ENCODE measurements at regions not wholly inside any gene's neighbourhood (a gene's known extent, or its start where the extent isn't known, plus 50 kb on each side); places are given as distances from the start of the nearest gene placed in this dataset.
A peak's percentile ranks its signal among the peaks of the same experiment; 100 is the strongest.

- TF ChIP-seq TRIM25 (IDR thresholded peaks at IDR 0.05; ENCODE audit: borderline replicate concordance), result no peak
- TF ChIP-seq FOXA3 (CRISPR knock-in tag; conservative IDR thresholded peaks at IDR 0.05 in 1 of 2, IDR thresholded peaks at IDR 0.05 in 1 of 2), result no peak
- no peak for TF ChIP-seq SMC3 (conservative IDR thresholded peaks at IDR 0.05; ENCODE audit: insufficient read depth, low read depth, low read length)
- no peak for TF ChIP-seq PHB (CRISPR knock-in tag; IDR thresholded peaks at IDR 0.05)
- TF ChIP-seq TSHZ1 (CRISPR knock-in tag; IDR thresholded peaks at IDR 0.05), result no peak
- no peak for TF ChIP-seq ZBTB33 (CRISPR knock-in tag; IDR thresholded peaks at IDR 0.05)
- TF ChIP-seq ZNF695 (CRISPR knock-in tag; IDR thresholded peaks at IDR 0.05), result no peak
- TF ChIP-seq KLF1 (tag; IDR thresholded peaks at IDR 0.05), result no peak
- TF ChIP-seq RBM39 (optimal IDR thresholded peaks at IDR 0.05; ENCODE audit: low read depth, low read length), result no peak
- TF ChIP-seq SRSF3 (IDR thresholded peaks at IDR 0.05; ENCODE audit: insufficient read depth, low read length), result no peak
- TF ChIP-seq HOXB6 (CRISPR knock-in tag; IDR thresholded peaks at IDR 0.05; ENCODE audit: borderline replicate concordance), result no peak
- no peak for TF ChIP-seq ZNF740 (CRISPR knock-in tag; IDR thresholded peaks at IDR 0.05)
- TF ChIP-seq ZNF740 (tag; IDR thresholded peaks at IDR 0.05), result no peak
- peak; percentile 86 for TF ChIP-seq MAFK (IDR thresholded peaks at IDR 0.05; ENCODE audit: low read length)
- TF ChIP-seq MAFG (tag; conservative IDR thresholded peaks at IDR 0.05), result peak; percentile 59
- no peak for TF ChIP-seq TAF15 (IDR thresholded peaks at IDR 0.05; ENCODE audit: low read depth, low read length)
Measured at GRCh38 chrX:4878640-4879039, 1165.2 kb upstream of the PRKX start (continued).
